ENCODE measurements at regions not wholly inside any gene's neighbourhood (a gene's known extent, or its start where the extent isn't known, plus 50 kb on each side); places are given as distances from the start of the nearest gene placed in this dataset.

DNA sequence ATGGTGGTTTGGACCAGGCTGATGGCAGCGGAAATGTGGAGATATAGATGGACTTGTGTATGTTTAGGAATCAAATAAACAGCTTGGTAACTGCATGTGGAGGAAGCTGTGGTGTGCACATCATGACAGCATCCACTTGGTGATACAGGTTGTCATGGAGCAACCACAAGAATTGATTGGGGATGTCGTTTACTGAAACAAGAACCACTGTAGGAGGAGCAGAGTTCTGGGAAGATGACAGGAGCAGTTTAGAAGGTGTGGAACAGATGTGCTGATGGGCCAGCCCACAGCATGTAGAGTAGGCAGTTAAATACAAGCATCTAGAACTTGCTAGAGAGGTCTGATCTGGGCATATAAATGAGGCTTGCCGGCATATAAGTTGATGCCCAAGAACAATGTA is 152.4 kb upstream of the SERPINE2 start (continued):
- TF ChIP-seq, protein P1, sequence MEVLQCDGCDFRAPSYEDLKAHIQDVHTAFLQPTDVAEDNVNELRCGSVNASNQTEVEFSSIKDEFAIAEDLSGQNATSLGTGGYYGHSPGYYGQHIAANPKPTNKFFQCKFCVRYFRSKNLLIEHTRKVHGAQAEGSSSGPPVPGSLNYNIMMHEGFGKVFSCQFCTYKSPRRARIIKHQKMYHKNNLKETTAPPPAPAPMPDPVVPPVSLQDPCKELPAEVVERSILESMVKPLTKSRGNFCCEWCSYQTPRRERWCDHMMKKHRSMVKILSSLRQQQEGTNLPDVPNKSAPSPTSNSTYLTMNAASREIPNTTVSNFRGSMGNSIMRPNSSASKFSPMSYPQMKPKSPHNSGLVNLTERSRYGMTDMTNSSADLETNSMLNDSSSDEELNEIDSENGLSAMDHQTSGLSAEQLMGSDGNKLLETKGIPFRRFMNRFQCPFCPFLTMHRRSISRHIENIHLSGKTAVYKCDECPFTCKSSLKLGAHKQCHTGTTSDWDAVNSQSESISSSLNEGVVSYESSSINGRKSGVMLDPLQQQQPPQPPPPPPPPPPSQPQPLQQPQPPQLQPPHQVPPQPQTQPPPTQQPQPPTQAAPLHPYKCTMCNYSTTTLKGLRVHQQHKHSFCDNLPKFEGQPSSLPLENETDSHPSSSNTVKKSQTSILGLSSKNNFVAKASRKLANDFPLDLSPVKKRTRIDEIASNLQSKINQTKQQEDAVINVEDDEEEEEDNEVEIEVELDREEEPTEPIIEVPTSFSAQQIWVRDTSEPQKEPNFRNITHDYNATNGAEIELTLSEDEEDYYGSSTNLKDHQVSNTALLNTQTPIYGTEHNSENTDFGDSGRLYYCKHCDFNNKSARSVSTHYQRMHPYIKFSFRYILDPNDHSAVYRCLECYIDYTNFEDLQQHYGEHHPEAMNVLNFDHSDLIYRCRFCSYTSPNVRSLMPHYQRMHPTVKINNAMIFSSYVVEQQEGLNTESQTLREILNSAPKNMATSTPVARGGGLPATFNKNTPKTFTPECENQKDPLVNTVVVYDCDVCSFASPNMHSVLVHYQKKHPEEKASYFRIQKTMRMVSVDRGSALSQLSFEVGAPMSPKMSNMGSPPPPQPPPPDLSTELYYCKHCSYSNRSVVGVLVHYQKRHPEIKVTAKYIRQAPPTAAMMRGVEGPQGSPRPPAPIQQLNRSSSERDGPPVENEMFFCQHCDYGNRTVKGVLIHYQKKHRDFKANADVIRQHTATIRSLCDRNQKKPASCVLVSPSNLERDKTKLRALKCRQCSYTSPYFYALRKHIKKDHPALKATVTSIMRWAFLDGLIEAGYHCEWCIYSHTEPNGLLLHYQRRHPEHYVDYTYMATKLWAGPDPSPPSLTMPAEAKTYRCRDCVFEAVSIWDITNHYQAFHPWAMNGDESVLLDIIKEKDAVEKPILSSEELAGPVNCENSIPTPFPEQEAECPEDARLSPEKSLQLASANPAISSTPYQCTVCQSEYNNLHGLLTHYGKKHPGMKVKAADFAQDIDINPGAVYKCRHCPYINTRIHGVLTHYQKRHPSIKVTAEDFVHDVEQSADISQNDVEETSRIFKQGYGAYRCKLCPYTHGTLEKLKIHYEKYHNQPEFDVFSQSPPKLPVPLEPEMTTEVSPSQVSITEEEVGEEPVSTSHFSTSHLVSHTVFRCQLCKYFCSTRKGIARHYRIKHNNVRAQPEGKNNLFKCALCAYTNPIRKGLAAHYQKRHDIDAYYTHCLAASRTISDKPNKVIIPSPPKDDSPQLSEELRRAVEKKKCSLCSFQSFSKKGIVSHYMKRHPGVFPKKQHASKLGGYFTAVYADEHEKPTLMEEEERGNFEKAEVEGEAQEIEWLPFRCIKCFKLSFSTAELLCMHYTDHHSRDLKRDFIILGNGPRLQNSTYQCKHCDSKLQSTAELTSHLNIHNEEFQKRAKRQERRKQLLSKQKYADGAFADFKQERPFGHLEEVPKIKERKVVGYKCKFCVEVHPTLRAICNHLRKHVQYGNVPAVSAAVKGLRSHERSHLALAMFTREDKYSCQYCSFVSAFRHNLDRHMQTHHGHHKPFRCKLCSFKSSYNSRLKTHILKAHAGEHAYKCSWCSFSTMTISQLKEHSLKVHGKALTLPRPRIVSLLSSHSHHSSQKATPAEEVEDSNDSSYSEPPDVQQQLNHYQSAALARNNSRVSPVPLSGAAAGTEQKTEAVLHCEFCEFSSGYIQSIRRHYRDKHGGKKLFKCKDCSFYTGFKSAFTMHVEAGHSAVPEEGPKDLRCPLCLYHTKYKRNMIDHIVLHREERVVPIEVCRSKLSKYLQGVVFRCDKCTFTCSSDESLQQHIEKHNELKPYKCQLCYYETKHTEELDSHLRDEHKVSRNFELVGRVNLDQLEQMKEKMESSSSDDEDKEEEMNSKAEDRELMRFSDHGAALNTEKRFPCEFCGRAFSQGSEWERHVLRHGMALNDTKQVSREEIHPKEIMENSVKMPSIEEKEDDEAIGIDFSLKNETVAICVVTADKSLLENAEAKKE (CRISPR knock-in tag; IDR thresholded peaks at IDR 0.05) = no peak
- TF ChIP-seq STAT1 (IDR thresholded peaks at IDR 0.05; ENCODE audit: unreplicated experiment) (no peak), POLR2AphosphoS5 (IDR thresholded peaks at IDR 0.05; ENCODE audit: low read depth) (no peak), NANOG (IDR thresholded peaks at IDR 0.05; ENCODE audit: borderline replicate concordance) (no peak)
- TF ChIP-seq, protein P2, sequence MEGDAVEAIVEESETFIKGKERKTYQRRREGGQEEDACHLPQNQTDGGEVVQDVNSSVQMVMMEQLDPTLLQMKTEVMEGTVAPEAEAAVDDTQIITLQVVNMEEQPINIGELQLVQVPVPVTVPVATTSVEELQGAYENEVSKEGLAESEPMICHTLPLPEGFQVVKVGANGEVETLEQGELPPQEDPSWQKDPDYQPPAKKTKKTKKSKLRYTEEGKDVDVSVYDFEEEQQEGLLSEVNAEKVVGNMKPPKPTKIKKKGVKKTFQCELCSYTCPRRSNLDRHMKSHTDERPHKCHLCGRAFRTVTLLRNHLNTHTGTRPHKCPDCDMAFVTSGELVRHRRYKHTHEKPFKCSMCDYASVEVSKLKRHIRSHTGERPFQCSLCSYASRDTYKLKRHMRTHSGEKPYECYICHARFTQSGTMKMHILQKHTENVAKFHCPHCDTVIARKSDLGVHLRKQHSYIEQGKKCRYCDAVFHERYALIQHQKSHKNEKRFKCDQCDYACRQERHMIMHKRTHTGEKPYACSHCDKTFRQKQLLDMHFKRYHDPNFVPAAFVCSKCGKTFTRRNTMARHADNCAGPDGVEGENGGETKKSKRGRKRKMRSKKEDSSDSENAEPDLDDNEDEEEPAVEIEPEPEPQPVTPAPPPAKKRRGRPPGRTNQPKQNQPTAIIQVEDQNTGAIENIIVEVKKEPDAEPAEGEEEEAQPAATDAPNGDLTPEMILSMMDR (conservative IDR thresholded peaks at IDR 0.05; ENCODE audit: low read depth in 2 of 2) = no peak

DNA sequence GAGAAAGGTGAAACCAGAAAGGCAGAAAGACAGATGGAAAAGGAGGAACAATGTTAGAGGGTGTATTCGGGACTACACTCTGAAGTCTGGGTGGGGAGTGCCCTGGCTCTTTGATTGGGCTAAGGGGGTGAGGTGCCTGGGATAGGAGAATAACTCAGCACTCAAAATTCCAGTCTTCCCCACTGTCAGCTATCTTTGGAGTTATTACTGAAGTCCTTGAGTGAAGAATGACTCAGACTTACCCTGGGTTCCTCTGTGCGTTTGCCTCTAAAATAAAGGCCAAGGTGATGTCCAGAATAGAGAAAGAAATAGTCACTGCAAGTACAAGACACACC is 151.8 kb upstream of the SERPINE2 start:
- ATAC-seq (no peak), DNase-seq (ENCODE audit: low spot score) (no peak)
- peaks cover 5% of the 10 kb centered on the region for H3K9me3 Mint-ChIP-seq
- H3K4me3 Mint-ChIP-seq = no peak overlapping the region
- Histone ChIP-seq H3K4me3 (no peak overlapping the region), H3K27me3 (ENCODE audit: insufficient read depth) (no peaks in the 10 kb centered on the region), H3K4me2 (no peak overlapping the region), H3F3A (replicated peaks; ENCODE audit: low read depth) (no peaks in the 10 kb centered on the region), H4K20me1 (replicated peaks; ENCODE audit: insufficient read depth) (no peaks in the 10 kb centered on the region), H3K79me2 (replicated peaks; ENCODE audit: insufficient read depth) (no peaks in the 10 kb centered on the region), H3K9me2 (ENCODE audit: insufficient read depth) (0 out of 2 replicates have a peak, but pooled peaks cover 11% of the 10 kb centered on the region), H2AFZ (no peak overlapping the region), H3K36me3 (ENCODE audit: insufficient read depth) (peaks cover 4% of the 10 kb centered on the region; the same call in 1 of the 2 replicates), H3K4me1 (ENCODE audit: insufficient read depth) (no peaks in the 10 kb centered on the region), H3K27ac (ENCODE audit: low read depth) (no peak overlapping the region)
- no peaks in the 10 kb centered on the region; the same call in 1 of the 3 replicates for H3K36me3 Mint-ChIP-seq (ENCODE audit: low read depth)
- no peak overlapping the region for H3K27ac Mint-ChIP-seq
- peaks cover 2% of the 10 kb centered on the region for H3K27me3 Mint-ChIP-seq (ENCODE audit: insufficient read depth, low read depth, poor library complexity)
- H3K4me1 Mint-ChIP-seq = peaks cover 3% of the 10 kb centered on the region; the same call in 1 of the 3 replicates
- no peak for TF ChIP-seq CREB1 (CRISPR knock-in tag; IDR thresholded peaks at IDR 0.05; ENCODE audit: low read depth)
- no peak for TF ChIP-seq POLR2AphosphoS5 (IDR thresholded peaks at IDR 0.05; ENCODE audit: low read depth)
- no peak for TF ChIP-seq NANOG (IDR thresholded peaks at IDR 0.05; ENCODE audit: borderline replicate concordance)
- TF ChIP-seq, protein P1 (CRISPR knock-in tag; IDR thresholded peaks at IDR 0.05) = no peak
- no peak for TF ChIP-seq EZH2phosphoT487 (IDR thresholded peaks at IDR 0.05; ENCODE audit: unreplicated experiment)
